Activated naive CD4-positive, alpha-beta T cell treated with anti-CD3 and anti-CD28 coated beads, Interleukin-2, amount 10 ng/mL, durations not matched to agents 7 days and 5 days (primary cell): ENCODE measurements at regions not wholly inside any gene's neighbourhood (a gene's known extent, or its start where the extent isn't known, plus 50 kb on each side); places are given as distances from the start of the nearest gene placed in this dataset.
"Not testable (repeated sequence)": the region's sequence is repeated elsewhere in the genome, so short reads cannot be mapped to it uniquely, and the experiment has no call there.

ENCODE experiments used
- CTCF ChIA-PET: fragments of 350-600 bp; sonication (Branson Sonifier 250); formaldehyde crosslinking; loops from one replicate; lab custom pipeline; 2021; ENCODE audit warnings: antibody characterized with exemption; lab: Charles Lee
- DNase-seq: peaks from one replicate; pipeline ENCODE4 v3.0.0-alpha.2; 2020
- H3K27ac Mint-ChIP-seq: one replicate; pipeline ENCODE4 v1.8.0; 2021; ENCODE audit warnings: mild to moderate bottlenecking, moderate library complexity, mixed read lengths
- H3K27me3 Mint-ChIP-seq: one replicate; pipeline ENCODE4 v1.8.0; 2021; ENCODE audit warnings: mild to moderate bottlenecking, mixed read lengths
- H3K36me3 Mint-ChIP-seq: one replicate; pipeline ENCODE4 v1.8.0; 2021; ENCODE audit warnings: mixed read lengths
- H3K4me1 Mint-ChIP-seq: one replicate; pipeline ENCODE4 v1.8.0; 2021; ENCODE audit warnings: mixed read lengths
- H3K4me3 Mint-ChIP-seq: one replicate; pipeline ENCODE4 v1.8.0; 2021; ENCODE audit warnings: mild to moderate bottlenecking, moderate library complexity, mixed read lengths
- H3K9me3 Mint-ChIP-seq: one replicate; pipeline ENCODE4 v1.8.0; 2021; ENCODE audit warnings: mixed read lengths

DNA sequence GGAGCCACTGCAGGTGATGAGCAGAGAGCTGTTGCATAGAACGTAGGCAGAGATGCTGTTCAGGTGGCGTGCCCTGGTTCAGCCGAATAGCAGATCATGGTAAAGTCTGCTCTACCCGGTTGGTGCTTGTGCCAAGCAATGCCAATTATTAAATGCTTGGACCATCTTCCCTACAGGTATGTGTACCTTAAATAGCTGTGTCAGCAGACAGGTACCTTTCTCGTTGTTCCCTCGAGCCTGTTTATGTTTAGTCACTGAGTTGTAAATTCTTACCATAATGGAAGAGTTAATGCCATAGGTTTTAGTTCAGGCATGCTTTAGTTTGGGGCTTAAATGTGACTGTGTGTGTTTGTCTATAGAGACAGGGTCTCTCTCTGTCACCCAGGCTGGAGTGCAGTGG is 112.5 kb upstream of the CPM start:
- no peak overlapping the region for H3K27ac Mint-ChIP-seq
- CTCF ChIA-PET = interaction anchor here (0.8 kb wide), 1 partner anchor 24 kb away, joined by 3 read pairs; no protein-coding TSS in a partner anchor

DNA sequence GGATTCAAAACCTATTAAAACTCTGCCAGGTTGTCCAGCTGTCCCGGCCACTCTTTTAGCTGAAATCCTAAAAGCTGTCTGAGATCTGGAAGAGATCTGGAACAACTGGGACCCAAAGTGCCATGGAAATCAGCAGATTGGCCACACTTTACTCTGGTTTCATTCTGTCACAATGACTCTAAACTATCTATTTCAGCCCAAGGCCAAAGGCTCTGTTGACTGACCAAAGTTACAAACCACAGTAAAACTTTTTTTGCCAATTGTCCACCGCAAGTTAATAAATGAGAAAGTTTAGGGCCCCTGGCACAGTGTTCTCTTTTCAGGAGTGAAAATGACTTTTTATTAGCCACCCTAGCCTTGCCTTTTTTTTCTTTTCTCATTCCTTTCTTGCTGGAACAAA is 113.4 kb upstream of the CPM start:
- DNase-seq = no peak
- peaks cover 9% of the 10 kb centered on the region for H3K27me3 Mint-ChIP-seq
- H3K27ac Mint-ChIP-seq = no peak overlapping the region
- H3K9me3 Mint-ChIP-seq = no peaks in the 10 kb centered on the region
- no peak overlapping the region for H3K4me3 Mint-ChIP-seq
- no peaks in the 10 kb centered on the region for H3K36me3 Mint-ChIP-seq
- CTCF ChIA-PET = no interaction called here
- no peaks in the 10 kb centered on the region for H3K4me1 Mint-ChIP-seq

More for the DNA sequence above, 112.5 kb upstream of the CPM start:
- Mint-ChIP-seq H3K27me3 (peaks cover 9% of the 10 kb centered on the region), H3K9me3 (no peaks in the 10 kb centered on the region), H3K36me3 (no peaks in the 10 kb centered on the region), H3K4me1 (no peaks in the 10 kb centered on the region), H3K4me3 (no peak overlapping the region)
- no peak for DNase-seq

- Mint-ChIP-seq H3K27ac (no peak overlapping the region), H3K9me3 (no peaks in the 10 kb centered on the region), H3K4me3 (no peak overlapping the region), H3K27me3 (peaks cover 9% of the 10 kb centered on the region), H3K36me3 (no peaks in the 10 kb centered on the region), H3K4me1 (no peaks in the 10 kb centered on the region)
- no peak for DNase-seq
- CTCF ChIA-PET = no interaction called here
These were observed 113.9 kb upstream of the CPM start for GRCh38 chr12:69046920-69047319.

DNA sequence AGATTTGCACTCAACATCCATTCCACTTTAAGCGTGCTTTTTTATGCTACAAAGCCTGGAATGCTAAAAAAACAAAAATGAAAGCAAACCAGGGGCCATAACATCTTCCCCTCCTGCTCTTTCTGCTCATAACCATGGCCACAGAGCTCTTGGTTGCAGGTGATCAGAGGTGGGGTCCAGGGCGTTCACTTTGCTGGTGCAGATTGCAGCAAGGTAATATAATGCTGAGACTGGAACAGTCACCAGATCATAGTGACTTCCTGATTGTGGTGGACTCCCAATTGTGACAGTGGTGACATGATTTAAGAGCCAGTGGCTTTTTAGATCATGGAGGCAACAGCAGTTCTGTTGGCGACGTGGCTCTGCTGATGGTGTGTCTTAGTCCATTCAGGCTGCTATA is 115.0 kb upstream of the CPM start:
- no peaks in the 10 kb centered on the region for H3K36me3 Mint-ChIP-seq
- H3K27ac Mint-ChIP-seq = no peak overlapping the region
- H3K27me3 Mint-ChIP-seq = peaks cover 9% of the 10 kb centered on the region
- no peaks in the 10 kb centered on the region for H3K4me1 Mint-ChIP-seq
- DNase-seq = no peak
- H3K9me3 Mint-ChIP-seq = no peaks in the 10 kb centered on the region
- CTCF ChIA-PET = no interaction called here
- no peak overlapping the region for H3K4me3 Mint-ChIP-seq

DNA sequence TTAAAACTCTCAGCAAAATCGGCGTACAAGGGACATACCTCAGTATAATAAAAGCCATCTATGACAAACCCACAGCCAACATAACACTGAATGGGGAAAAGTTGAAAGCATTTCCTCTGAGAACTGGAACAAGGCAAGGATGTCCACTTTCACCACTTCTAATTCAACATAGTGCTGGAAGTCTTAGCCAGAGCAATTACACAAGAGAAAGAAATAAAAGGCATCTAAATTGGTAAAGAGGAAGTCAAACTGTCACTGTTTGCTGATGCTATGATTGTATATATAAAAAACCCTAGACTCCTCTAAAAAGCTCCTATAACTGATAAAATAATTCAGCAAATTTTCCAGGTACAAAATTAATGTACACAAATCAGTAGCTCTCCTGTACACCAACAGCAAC is 116.9 kb upstream of the CPM start:
- DNase-seq, H3K27ac Mint-ChIP-seq, H3K4me3 Mint-ChIP-seq, CTCF ChIA-PET, H3K4me1 Mint-ChIP-seq, H3K36me3 Mint-ChIP-seq, H3K9me3 Mint-ChIP-seq, H3K27me3 Mint-ChIP-seq: not testable (repeated sequence)

DNA sequence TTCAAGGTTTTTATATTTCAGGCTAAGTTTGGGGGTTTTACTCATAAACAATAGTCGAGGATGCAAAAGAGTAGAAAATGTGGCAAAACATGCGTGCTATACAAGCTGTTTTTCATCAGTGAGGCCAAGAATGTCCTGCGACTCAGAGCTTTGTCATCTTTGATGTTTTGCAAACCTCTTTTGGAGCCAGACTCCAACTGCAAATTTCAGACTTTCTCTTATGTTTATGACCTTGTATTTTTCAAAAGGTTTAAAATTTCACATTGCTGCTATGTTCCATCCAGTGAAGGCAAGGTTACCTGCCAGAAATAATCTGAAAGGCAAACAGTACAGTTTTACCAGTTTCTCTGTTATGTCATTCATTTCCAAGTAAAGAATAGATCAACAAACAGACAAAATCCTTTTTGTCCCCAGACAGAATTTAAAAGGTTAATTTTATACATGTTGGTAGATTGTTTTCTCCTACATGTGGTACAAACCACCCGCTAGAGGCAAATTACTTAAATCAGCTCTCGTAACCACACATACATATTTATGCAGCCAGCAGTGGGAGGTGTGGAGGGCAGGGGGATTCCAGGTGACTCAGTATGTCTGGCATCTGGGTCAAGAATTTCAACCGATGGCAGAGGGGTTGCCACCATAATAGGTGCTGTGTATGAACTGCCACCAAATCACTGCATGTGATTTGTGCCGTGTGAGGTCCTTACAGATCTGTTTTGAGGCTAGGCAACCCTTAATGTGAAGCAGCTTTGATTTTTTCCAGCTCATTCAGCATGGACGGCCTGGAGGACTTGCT is 119.8 kb upstream of the CPM start:
- no peak overlapping the region for H3K27ac Mint-ChIP-seq
- H3K36me3 Mint-ChIP-seq = no peaks in the 10 kb centered on the region
- CTCF ChIA-PET = no interaction called here
- H3K4me3 Mint-ChIP-seq = no peak overlapping the region
- H3K9me3 Mint-ChIP-seq = no peaks in the 10 kb centered on the region
- no peaks in the 10 kb centered on the region for H3K4me1 Mint-ChIP-seq
- H3K27me3 Mint-ChIP-seq = no peaks in the 10 kb centered on the region
- DNase-seq = no peak

DNA sequence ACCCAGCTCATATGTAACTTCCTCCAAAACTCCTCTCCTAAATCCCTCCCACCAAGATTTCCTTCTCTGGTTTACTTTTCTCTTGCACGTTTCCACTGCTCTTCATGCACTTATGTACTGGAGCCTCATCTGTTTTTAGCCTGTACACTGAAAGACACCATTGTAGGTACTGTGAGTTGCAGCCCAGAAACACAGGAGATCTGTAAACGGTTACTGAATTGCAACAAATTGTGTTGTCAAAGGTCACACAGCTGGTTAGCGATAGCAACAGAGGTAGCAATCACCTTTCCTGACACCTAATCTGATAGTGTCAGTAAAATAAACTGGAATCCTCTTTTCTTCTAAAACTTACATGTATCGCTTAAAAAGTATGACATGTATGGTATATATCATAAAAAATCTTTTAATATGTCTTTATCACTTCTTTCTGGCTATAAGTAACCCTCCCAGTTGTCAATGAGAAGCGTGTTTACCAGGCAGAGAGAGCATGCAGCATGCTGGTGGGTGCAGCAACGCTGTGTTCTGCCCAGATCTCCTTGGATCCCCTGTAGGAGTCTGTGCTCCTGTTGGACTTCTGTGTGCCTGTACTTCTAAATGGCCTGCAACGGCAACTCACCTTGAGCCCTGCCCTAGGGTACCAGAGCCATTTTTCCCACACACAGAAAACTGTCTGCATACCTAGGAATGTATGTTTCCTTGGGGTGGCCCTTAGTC is 121.5 kb upstream of the CPM start:
- DNase-seq = no peak
- H3K27ac Mint-ChIP-seq = no peak overlapping the region
- CTCF ChIA-PET = no interaction called here
- no peaks in the 10 kb centered on the region for H3K36me3 Mint-ChIP-seq
- no peaks in the 10 kb centered on the region for H3K27me3 Mint-ChIP-seq
- H3K9me3 Mint-ChIP-seq = no peaks in the 10 kb centered on the region
- H3K4me3 Mint-ChIP-seq = no peak overlapping the region
- H3K4me1 Mint-ChIP-seq = peaks cover 10% of the 10 kb centered on the region

DNA sequence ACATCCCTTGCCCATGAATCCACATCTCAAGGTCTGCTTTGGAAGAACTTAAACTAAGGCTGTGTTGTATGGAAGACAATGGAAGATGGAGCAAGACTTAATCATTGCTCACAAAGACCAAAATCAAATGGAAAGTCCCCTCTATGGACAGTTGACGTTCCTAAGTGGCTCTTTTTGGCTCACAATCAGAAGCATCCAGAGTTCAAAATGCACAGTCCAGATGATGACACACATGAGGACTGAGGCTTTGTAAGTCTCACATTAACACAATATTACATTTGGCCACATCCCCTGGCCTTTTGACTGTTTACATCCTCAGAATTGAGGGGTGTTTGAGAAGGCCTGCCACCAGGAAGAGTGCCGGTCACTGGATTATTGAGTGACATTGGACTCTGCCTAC is 122.3 kb upstream of the CPM start:
- no peaks in the 10 kb centered on the region for H3K36me3 Mint-ChIP-seq
- CTCF ChIA-PET = no interaction called here
- DNase-seq = no peak
- no peak overlapping the region for H3K4me3 Mint-ChIP-seq
- no peaks in the 10 kb centered on the region for H3K27me3 Mint-ChIP-seq
- no peak overlapping the region for H3K27ac Mint-ChIP-seq
- peaks cover 11% of the 10 kb centered on the region for H3K4me1 Mint-ChIP-seq
- no peaks in the 10 kb centered on the region for H3K9me3 Mint-ChIP-seq

GRCh38 chr12:69055706-69056105 is 122.7 kb upstream of the CPM start:
- H3K36me3 Mint-ChIP-seq = no peaks in the 10 kb centered on the region
- CTCF ChIA-PET = no interaction called here
- no peak for DNase-seq

DNA sequence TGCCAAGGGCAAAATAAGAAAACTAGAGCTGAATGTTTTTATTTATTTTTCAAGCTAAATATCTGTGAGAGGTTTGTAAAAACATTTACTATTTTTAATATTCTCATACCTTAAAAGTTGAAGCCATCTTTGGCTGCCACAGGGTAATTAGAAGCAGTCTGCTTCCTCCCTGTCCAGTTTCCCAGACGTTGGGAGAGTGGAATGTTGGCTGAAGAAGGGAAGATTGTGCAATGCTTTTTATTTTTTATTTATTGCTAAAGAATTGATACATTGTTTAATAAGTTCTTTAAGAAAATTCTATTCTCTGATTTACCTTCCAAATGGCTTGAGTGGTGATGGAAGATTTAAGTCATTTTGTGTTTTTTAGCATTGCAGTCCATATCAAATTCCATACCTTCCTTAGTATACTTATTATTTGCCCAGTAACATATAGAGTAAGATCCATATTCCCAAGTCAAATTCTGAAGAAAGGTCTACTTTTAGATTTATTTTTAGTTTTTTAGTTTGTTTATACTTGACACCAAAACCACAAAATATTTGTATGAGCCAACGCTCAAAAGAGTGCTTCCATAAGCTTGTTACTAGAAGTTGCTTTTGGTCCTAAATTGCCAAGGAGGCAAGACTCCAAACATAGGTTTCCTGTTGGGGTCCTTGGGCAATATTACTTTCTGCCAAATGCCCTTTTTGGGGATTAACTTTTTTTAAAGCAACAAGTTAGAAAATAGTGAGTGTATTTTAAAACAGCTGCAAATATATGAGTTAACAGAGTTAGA is 124.0 kb upstream of the CPM start:
- Mint-ChIP-seq H3K27ac (no peak overlapping the region), H3K36me3 (no peaks in the 10 kb centered on the region), H3K27me3 (no peaks in the 10 kb centered on the region), H3K4me3 (no peak overlapping the region), H3K4me1 (peaks cover 11% of the 10 kb centered on the region), H3K9me3 (no peaks in the 10 kb centered on the region)
- CTCF ChIA-PET = interaction anchor here (0.9 kb wide), 1 partner anchor 13 kb away, joined by 4 read pairs; no protein-coding TSS in a partner anchor
- DNase-seq = no peak

More at GRCh38 chr12:69055706-69056105, 122.7 kb upstream of the CPM start:
- H3K27me3 Mint-ChIP-seq = no peaks in the 10 kb centered on the region
- H3K4me3 Mint-ChIP-seq = no peak overlapping the region
- H3K4me1 Mint-ChIP-seq = peaks cover 11% of the 10 kb centered on the region
- H3K27ac Mint-ChIP-seq = no peak overlapping the region
- H3K9me3 Mint-ChIP-seq = no peaks in the 10 kb centered on the region

DNA sequence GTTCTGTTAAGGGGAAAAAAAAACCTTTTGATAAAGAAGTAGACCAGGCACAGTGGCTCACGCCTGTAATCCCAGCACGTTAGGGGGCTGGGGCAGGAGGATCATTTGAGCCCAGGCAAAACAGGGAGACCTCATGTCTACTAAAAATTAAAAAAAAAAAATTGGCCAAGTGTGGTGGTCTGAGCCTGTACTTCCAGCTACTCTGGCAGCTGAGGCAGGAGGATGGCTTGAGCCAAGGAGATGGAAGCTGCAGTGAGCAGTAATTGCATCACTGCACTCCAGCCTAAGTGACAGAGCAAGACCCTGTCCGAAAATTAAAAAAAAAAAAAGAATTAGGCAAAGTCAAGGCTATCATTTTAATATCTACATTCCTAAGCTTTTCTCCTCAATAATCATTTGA is 124.8 kb upstream of the CPM start:
- CTCF ChIA-PET = no interaction called here
- no peak overlapping the region for H3K27ac Mint-ChIP-seq
- no peaks in the 10 kb centered on the region for H3K27me3 Mint-ChIP-seq
- peaks cover 11% of the 10 kb centered on the region for H3K4me1 Mint-ChIP-seq
- no peak overlapping the region for H3K4me3 Mint-ChIP-seq
- H3K9me3 Mint-ChIP-seq = no peaks in the 10 kb centered on the region
- no peaks in the 10 kb centered on the region for H3K36me3 Mint-ChIP-seq
- no peak for DNase-seq

DNA sequence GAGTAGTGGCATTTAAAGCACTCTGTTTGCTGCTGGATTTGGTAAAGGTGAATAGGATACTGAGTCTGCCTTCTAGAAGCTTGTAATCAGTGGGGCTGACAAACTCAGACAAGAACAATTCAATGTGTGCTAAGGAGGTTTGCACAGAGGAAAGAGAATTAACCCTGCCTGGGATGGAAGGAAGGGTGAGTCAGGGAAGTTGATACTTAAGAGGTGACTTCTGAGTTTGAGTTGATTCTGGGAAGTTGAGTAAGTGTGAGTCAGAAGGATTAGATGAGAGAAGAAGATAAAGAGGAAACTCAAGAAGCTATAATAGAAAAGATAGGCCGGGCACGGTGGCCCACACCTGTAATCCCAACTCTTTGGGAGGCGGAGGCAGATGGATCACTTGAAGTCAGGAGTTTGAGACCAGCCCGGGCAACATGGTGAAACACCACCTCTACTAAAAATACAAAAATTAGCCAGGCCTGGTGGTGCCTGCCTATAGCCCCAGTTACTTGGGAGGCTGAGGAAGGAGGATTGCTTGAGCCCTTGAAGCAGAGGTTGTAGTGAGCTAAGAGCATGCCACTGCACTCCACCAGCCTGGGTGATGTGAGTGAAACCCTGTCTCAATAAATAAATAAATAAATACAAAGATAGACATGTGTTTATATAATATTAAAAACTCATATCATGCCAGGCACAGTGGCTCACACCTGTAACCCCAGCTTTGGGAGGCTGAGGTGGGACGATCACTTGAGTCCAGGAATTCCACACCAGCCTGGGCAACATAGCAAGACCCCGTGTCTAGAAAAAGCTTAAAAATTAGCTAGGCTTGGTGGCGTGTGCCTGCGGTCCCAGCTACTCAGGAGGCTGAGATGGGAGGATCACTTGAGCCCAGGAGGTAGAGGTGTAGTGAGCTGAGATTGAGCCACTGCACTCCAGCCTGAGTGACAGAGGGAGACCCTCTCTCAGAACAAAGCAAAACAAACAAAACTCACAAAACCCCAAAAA is 126.8 kb upstream of the CPM start:
- no peak overlapping the region for H3K27ac Mint-ChIP-seq
- peaks cover 11% of the 10 kb centered on the region for H3K4me1 Mint-ChIP-seq
- CTCF ChIA-PET = interaction anchor here (0.6 to 2.8 kb wide), 2 partner anchors 9 to 229 kb away, joined by 3 to 13 read pairs; no protein-coding TSS in a partner anchor
- no peaks in the 10 kb centered on the region for H3K27me3 Mint-ChIP-seq
- H3K4me3 Mint-ChIP-seq = no peak overlapping the region
- no peaks in the 10 kb centered on the region for H3K9me3 Mint-ChIP-seq
- H3K36me3 Mint-ChIP-seq = no peaks in the 10 kb centered on the region
- no peak for DNase-seq

DNA sequence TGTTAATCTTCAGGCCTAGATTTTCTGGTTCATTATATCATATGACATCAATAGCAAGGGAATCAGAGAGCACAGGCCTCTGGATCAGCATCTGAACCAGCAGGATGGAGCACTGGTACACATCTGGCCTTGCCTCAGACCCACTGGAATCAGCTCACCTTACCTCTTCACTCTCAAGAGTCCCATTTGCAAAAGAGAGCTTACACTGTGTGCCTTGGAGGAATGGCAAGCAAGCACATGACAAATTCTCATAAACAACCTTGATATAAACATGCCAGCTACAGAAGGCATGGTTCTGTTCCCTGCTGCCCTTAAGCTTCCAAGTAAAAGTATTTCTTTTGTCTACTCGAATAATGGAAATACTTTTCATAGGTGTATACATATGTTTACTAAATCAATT is 128.6 kb upstream of the CPM start:
- no peak overlapping the region for H3K27ac Mint-ChIP-seq
- DNase-seq = no peak
- no peaks in the 10 kb centered on the region for H3K27me3 Mint-ChIP-seq
- peaks cover 11% of the 10 kb centered on the region for H3K4me1 Mint-ChIP-seq
- H3K9me3 Mint-ChIP-seq = no peaks in the 10 kb centered on the region
- no peaks in the 10 kb centered on the region for H3K36me3 Mint-ChIP-seq
- no peak overlapping the region for H3K4me3 Mint-ChIP-seq
- CTCF ChIA-PET = interaction anchor here (2.8 kb wide), 1 partner anchor 8 kb away, joined by 13 read pairs; no protein-coding TSS in a partner anchor
